Vagina (tissue), 2 donors: ENCODE measurements at regions not wholly inside any gene's neighbourhood (a gene's known extent, or its start where the extent isn't known, plus 50 kb on each side); places are given as distances from the start of the nearest gene placed in this dataset.

Experiments used
- DNase-seq, 2 donors: peaks; one replicate each; pipeline ENCODE4 v3.0.0-alpha.2; 2017; ENCODE audit errors: extremely low spot score in 2 of 2
- H3K27ac ChIP-seq: fragments of 200-600 bp; sonication (generic); one replicate; pipeline ENCODE4 v1.5.1; 2019
- H3K27me3 ChIP-seq: fragments of 200-600 bp; sonication (generic); one replicate; pipeline ENCODE4 v1.5.1; 2019
- H3K36me3 ChIP-seq, 2 donors: fragments of 200-600 bp; sonication (generic); one replicate each; pipeline ENCODE4 v1.5.1; 2017 to 2019
- H3K4me1 ChIP-seq: fragments of 200-600 bp; sonication (generic); one replicate; pipeline ENCODE4 v1.5.1; 2019
- H3K4me3 ChIP-seq, 2 donors: fragments of 200-600 bp; sonication (generic); 1 replicate in 1 of 2; 2 replicates in 1 of 2; pipeline ENCODE4 v1.5.1; 2016 to 2019
- H3K9me3 ChIP-seq: fragments of 200-600 bp; sonication (generic); one replicate; pipeline ENCODE4 v1.5.1; 2019
- POLR2A ChIP-seq, 2 donors: fragments of 450-650 bp; IDR thresholded peaks; one replicate each; pipeline ENCODE4 v1.6.1; 2017; ENCODE audit warnings: antibody characterized with exemption in 2 of 2, mild to moderate bottlenecking in 2 of 2, moderate library complexity in 2 of 2
- POLR2AphosphoS5 ChIP-seq, 2 donors: sonication (generic); formaldehyde crosslinking; IDR thresholded peaks; one replicate each; pipeline ENCODE4 v1.9.0; 2017; ENCODE audit warnings: antibody characterized with exemption in 2 of 2, mild to moderate bottlenecking in 2 of 2, low read depth in 1 of 2; ENCODE audit not compliant: insufficient read depth in 1 of 2
- intact Hi-C: fragments of 100-400 bp; cut with DNase I; formaldehyde crosslinking; loops from one replicate; pipeline ENCODE4 v1.15.1; 2023
- TF ChIP-seq, protein P1 (sequence below), 3 experiments: fragments of 450-650 bp in 2 of 3; fragments of 200-600 bp in 1 of 3; sonication (generic) in 1 of 3; IDR thresholded peaks; one replicate each; pipeline ENCODE4 v1.5.1; 2017 to 2019; ENCODE audit warnings: antibody characterized with exemption in 3 of 3, mild to moderate bottlenecking in 2 of 3, moderate library complexity in 2 of 3

DNA sequence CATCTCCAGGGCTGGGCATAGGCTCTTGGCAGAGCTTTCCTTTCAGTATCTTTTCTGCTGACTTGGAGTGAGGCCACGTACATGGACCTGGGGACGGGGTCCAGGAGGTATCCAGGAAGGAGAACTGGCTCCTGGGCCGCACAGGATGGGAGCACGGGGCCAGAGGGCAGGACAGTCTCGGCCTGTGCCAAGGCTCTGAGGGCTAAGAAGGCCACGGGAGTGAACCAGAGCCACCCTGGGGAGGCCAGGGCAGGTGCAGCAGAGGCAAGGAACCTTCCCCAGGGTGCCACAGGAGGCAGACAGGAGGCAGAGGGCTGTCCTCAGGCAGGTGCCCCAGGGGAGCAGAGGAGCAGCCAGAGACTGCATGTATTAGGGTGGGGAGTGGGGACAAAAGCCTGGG is 50.3 kb downstream of the PLXNA1 start:
- no peak overlapping the region for H3K27ac ChIP-seq
- no peak overlapping the region for H3K4me3 ChIP-seq
- H3K4me1 ChIP-seq: peaks cover 22% of the 10 kb centered on the region
- TF ChIP-seq POLR2AphosphoS5 (IDR thresholded peaks at IDR 0.05; ENCODE audit: insufficient read depth in 1 of 2, low read depth in 1 of 2): no peak
- no peak for TF ChIP-seq POLR2A (IDR thresholded peaks at IDR 0.05)
- TF ChIP-seq, protein P1, sequence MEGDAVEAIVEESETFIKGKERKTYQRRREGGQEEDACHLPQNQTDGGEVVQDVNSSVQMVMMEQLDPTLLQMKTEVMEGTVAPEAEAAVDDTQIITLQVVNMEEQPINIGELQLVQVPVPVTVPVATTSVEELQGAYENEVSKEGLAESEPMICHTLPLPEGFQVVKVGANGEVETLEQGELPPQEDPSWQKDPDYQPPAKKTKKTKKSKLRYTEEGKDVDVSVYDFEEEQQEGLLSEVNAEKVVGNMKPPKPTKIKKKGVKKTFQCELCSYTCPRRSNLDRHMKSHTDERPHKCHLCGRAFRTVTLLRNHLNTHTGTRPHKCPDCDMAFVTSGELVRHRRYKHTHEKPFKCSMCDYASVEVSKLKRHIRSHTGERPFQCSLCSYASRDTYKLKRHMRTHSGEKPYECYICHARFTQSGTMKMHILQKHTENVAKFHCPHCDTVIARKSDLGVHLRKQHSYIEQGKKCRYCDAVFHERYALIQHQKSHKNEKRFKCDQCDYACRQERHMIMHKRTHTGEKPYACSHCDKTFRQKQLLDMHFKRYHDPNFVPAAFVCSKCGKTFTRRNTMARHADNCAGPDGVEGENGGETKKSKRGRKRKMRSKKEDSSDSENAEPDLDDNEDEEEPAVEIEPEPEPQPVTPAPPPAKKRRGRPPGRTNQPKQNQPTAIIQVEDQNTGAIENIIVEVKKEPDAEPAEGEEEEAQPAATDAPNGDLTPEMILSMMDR (IDR thresholded peaks at IDR 0.05): no peak
- H3K27me3 ChIP-seq: no peaks in the 10 kb centered on the region
- peaks cover 0 to 48% of the 10 kb centered on the region in 2 donors for H3K36me3 ChIP-seq
- intact Hi-C loops: no loop called here
- no peaks in the 10 kb centered on the region for H3K9me3 ChIP-seq
- DNase-seq: no peak

DNA sequence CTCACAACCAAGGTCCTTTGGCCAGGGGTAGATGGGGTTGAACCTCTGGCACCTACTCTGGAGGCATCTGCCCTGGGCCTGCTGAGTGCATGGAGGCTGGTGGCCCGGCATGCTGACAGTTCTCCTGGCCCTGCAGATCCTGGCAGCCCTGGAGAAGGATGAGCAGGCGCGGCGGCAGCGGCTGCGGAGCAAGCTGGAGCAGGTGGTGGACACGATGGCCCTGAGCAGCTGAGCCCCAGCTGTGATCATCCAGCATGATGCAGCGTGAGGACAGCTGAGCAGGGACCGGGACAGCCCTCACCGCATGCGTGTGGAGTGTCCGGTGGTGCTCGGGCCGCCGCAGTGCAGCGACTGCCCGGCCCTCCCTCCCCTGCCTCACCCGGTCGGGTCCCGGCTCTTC is 50.9 kb downstream of the PLXNA1 start:
- H3K4me3 ChIP-seq: no peak overlapping the region
- intact Hi-C loops: no loop called here
- TF ChIP-seq POLR2AphosphoS5 (IDR thresholded peaks at IDR 0.05; ENCODE audit: insufficient read depth in 1 of 2, low read depth in 1 of 2): no peak
- no peak for TF ChIP-seq POLR2A (IDR thresholded peaks at IDR 0.05)
- TF ChIP-seq, protein P1 (IDR thresholded peaks at IDR 0.05): no peak
- no peaks in the 10 kb centered on the region for H3K9me3 ChIP-seq
- no peak for DNase-seq
- H3K4me1 ChIP-seq: peaks cover 22% of the 10 kb centered on the region
- peaks cover 0 to 42% of the 10 kb centered on the region in 2 donors for H3K36me3 ChIP-seq
- no peaks in the 10 kb centered on the region for H3K27me3 ChIP-seq
- H3K27ac ChIP-seq: no peak overlapping the region

DNA sequence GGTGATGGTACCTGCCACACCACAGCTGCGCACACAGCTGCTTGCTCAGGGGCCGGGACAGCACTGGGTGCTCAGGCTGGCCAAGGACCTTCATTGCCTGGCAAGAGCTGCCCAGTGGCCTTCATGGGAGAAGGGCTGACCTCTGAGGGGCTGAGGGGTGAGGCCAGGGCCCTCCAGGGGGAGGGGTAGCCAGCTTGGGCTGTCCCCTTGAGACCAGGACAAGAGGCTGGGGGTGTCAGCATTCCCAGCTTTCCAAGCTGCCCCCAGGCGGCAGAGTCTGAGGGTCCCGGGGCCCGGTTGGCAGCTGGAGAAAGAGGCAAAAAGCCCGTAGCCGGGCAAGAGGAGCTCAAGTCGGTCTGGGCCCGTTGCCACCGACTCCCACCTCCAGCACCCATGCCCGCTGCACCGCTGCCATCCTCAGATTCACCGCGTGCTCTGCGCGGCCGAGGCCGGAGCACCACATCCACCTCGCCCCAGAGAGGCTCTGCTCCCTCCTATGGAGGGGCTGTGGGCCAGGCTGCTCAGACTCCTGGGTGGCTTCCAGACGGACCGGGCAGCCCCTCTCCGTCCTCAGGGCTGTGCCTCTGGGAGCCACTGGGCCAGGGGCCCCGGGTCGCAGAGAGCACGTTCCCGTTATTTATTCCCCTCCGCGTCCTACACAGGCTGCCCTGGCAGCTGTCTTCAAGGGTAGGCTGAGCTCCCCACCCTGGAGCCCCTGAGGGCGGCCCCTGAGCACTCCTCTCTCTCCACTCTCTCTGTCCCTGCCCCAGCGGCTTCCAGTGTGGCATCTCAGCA is 51.5 kb downstream of the PLXNA1 start:
- Histone ChIP-seq H3K4me1 (peaks cover 22% of the 10 kb centered on the region), H3K27me3 (no peaks in the 10 kb centered on the region), H3K27ac (no peak overlapping the region), H3K9me3 (no peaks in the 10 kb centered on the region), H3K4me3 (no peak overlapping the region), H3K36me3 (peaks cover 0 to 36% of the 10 kb centered on the region in 2 donors)
- DNase-seq: no peak
- no peak for TF ChIP-seq POLR2A (IDR thresholded peaks at IDR 0.05)
- TF ChIP-seq, protein P1 (IDR thresholded peaks at IDR 0.05): no peak
- no peak for TF ChIP-seq POLR2AphosphoS5 (IDR thresholded peaks at IDR 0.05; ENCODE audit: insufficient read depth in 1 of 2, low read depth in 1 of 2)
- intact Hi-C loops: no loop called here

DNA sequence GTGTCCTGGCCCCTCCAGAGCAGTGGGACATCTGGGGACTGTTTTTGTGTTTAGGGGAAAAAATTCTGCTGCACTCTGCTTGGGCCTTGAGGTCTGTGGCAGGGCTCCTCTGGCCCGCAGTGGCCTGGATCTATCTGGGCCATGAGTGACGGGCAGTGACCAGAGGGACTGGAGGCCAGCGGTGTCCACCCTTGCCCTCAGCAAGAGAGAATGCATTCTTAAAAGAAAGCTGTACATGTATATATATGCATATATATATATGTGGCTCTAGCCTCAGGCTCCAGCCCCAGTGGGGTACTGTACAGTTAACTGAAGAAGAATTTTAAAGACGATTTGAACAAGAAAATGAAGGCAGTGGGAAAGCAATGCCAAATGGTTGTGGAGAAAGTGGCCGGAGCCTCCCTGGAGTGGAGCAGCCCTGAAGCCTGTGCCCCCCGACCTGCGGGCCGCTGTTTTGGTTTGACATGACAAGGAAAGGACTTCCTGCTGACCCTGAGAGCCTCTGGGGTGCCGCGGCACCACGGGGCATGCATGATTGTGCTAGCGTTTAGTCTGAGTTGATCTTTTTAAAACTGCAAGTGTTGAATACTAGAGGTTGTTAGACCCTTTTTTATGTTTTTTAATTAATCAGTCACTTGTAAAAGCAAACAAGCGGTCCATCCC is 52.2 kb downstream of the PLXNA1 start:
- TF ChIP-seq POLR2A (IDR thresholded peaks at IDR 0.05) (no peak), POLR2AphosphoS5 (IDR thresholded peaks at IDR 0.05; ENCODE audit: insufficient read depth in 1 of 2, low read depth in 1 of 2) (no peak)
- TF ChIP-seq, protein P1 (IDR thresholded peaks at IDR 0.05): no peak
- Histone ChIP-seq H3K27ac (no peak overlapping the region), H3K9me3 (no peaks in the 10 kb centered on the region), H3K27me3 (no peaks in the 10 kb centered on the region), H3K4me1 (peaks cover 22% of the 10 kb centered on the region), H3K36me3 (peaks cover 0 to 29% of the 10 kb centered on the region in 2 donors), H3K4me3 (no peak overlapping the region)
- no peak for DNase-seq
- intact Hi-C loops: no loop called here

DNA sequence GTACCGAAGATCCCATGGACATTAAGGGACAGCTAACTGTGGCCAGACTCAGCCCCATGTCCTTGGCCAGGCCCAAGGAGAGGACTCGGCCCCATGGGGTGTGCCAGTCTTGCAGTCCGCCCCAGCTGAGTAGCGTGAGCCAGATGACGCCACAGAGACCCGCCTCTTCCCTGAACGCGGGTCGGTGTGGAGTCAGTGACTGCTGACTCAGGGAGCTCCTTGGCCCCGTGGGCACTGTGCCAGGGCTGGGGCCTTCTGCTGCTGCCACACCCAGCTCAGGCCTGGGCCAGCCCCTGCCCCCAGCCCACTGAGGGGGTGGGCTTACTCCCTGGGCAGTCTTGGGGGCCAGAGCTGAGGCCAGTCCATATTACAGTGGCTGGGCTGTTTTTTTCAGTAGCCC is 52.8 kb downstream of the PLXNA1 start:
- H3K27me3 ChIP-seq: no peaks in the 10 kb centered on the region
- H3K4me1 ChIP-seq: peaks cover 22% of the 10 kb centered on the region
- TF ChIP-seq, protein P1 (IDR thresholded peaks at IDR 0.05): no peak
- no peak for TF ChIP-seq POLR2A (IDR thresholded peaks at IDR 0.05)
- TF ChIP-seq POLR2AphosphoS5 (IDR thresholded peaks at IDR 0.05; ENCODE audit: insufficient read depth in 1 of 2, low read depth in 1 of 2): peak in 1 of 2 donors; percentile 63
- intact Hi-C loops: no loop called here
- H3K36me3 ChIP-seq: peaks cover 0 to 23% of the 10 kb centered on the region in 2 donors
- no peak for DNase-seq
- H3K4me3 ChIP-seq: no peak overlapping the region
- H3K9me3 ChIP-seq: no peaks in the 10 kb centered on the region
- peak overlapping the region; percentile 43 for H3K27ac ChIP-seq
